Upper lobe of right lung (tissue), 1 donor: ENCODE measurements at regions not wholly inside any gene's neighbourhood (a gene's known extent, or its start where the extent isn't known, plus 50 kb on each side); places are given as distances from the start of the nearest gene placed in this dataset.
"Not testable (repeated sequence)": the region's sequence is repeated elsewhere in the genome, so short reads cannot be mapped to it uniquely, and the experiment has no call there.

Experiments
- ATAC-seq: fragments of 200-7000 bp; cut with Tn5 transposase; one replicate; pipeline ENCODE4 v1.9.1; 2020; ENCODE audit warnings: mild to moderate bottlenecking, moderate library complexity
- DNase-seq: peaks from one replicate; pipeline ENCODE4 v3.0.0-alpha.2; 2020
- H3K27ac ChIP-seq: fragments of 200-600 bp; one replicate; pipeline ENCODE4 v1.8.0; 2022
- H3K27me3 ChIP-seq: fragments of 200-600 bp; one replicate; pipeline ENCODE4 v1.8.0; 2022; ENCODE audit warnings: mild to moderate bottlenecking
- H3K36me3 ChIP-seq: fragments of 200-600 bp; one replicate; pipeline ENCODE4 v1.8.0; 2022
- H3K4me1 ChIP-seq: fragments of 200-600 bp; one replicate; pipeline ENCODE4 v1.8.0; 2022
- H3K4me3 ChIP-seq: fragments of 200-600 bp; one replicate; pipeline ENCODE4 v1.8.0; 2022; ENCODE audit warnings: mild to moderate bottlenecking
- H3K9me3 ChIP-seq: fragments of 200-600 bp; one replicate; pipeline ENCODE4 v1.8.0; 2022
- CTCF ChIP-seq: fragments of 200-600 bp; IDR thresholded peaks from one replicate; pipeline ENCODE4 v1.8.0; 2022; ENCODE audit warnings: antibody characterized with exemption
- intact Hi-C: fragments of 100-400 bp; cut with DNase I; formaldehyde crosslinking; loops from one replicate; pipeline ENCODE4 v1.11.0; 2022
- donor health status: DM: no; HTN: yes; CAD: no; lungs with severe emphysema.

- ATAC-seq: peak; percentile 46
- H3K4me3 ChIP-seq: no peak overlapping the region
- no peak for DNase-seq
- intact Hi-C loops: no loop called here
- no peaks in the 10 kb centered on the region for H3K4me1 ChIP-seq
- no peaks in the 10 kb centered on the region for H3K9me3 ChIP-seq
- no peaks in the 10 kb centered on the region for H3K27me3 ChIP-seq
- H3K27ac ChIP-seq: no peak overlapping the region
- TF ChIP-seq CTCF: no peak
- H3K36me3 ChIP-seq: no peaks in the 10 kb centered on the region
These were observed 73.9 kb downstream of the GLUL start for GRCh38 chr1:182317611-182318161.

- H3K4me3 ChIP-seq, H3K27ac ChIP-seq, H3K27me3 ChIP-seq, DNase-seq, H3K9me3 ChIP-seq, intact Hi-C loops, H3K36me3 ChIP-seq, ATAC-seq, H3K4me1 ChIP-seq: not testable (repeated sequence)
These were observed 75.1 kb downstream of the GLUL start for GRCh38 chr1:182316454-182316853.

- ATAC-seq: peak; percentile 55
- Histone ChIP-seq H3K36me3 (no peaks in the 10 kb centered on the region), H3K9me3 (no peaks in the 10 kb centered on the region), H3K4me1 (no peaks in the 10 kb centered on the region), H3K4me3 (no peak overlapping the region), H3K27me3 (no peaks in the 10 kb centered on the region), H3K27ac (no peak overlapping the region)
- no peak for DNase-seq
- TF ChIP-seq CTCF: no peak
- intact Hi-C loops: no loop called here
These were observed 76.4 kb downstream of the GLUL start for GRCh38 chr1:182315167-182315556.

- ATAC-seq (no peak), DNase-seq (no peak)
- no peaks in the 10 kb centered on the region for H3K27me3 ChIP-seq
- no peak for TF ChIP-seq CTCF
- no peak overlapping the region for H3K4me3 ChIP-seq
- no peak overlapping the region for H3K27ac ChIP-seq
- no peaks in the 10 kb centered on the region for H3K9me3 ChIP-seq
- H3K36me3 ChIP-seq: no peaks in the 10 kb centered on the region
- H3K4me1 ChIP-seq: no peaks in the 10 kb centered on the region
- intact Hi-C loops: no loop called here
These were observed 81.8 kb downstream of the GLUL start for GRCh38 chr1:182309631-182310351.

GRCh38 chr1:182308826-182309225 lies 82.8 kb downstream of the GLUL start:
- no peaks in the 10 kb centered on the region for H3K27me3 ChIP-seq
- H3K9me3 ChIP-seq: no peaks in the 10 kb centered on the region
- no peaks in the 10 kb centered on the region for H3K36me3 ChIP-seq
- no peak overlapping the region for H3K4me3 ChIP-seq
- intact Hi-C loops: no loop called here
- H3K4me1 ChIP-seq: no peaks in the 10 kb centered on the region
- DNase-seq: no peak
- no peak for TF ChIP-seq CTCF
- H3K27ac ChIP-seq: no peak overlapping the region
- ATAC-seq: no peak

- H3K4me1 ChIP-seq, ATAC-seq, H3K27ac ChIP-seq, H3K36me3 ChIP-seq, H3K27me3 ChIP-seq, intact Hi-C loops, DNase-seq, H3K9me3 ChIP-seq, H3K4me3 ChIP-seq: not testable (repeated sequence)
These were observed 84.1 kb downstream of the GLUL start for GRCh38 chr1:182307486-182307885.
